Spinal cord (tissue), 9 donors: ENCODE measurements at regions not wholly inside any gene's neighbourhood (a gene's known extent, or its start where the extent isn't known, plus 50 kb on each side); places are given as distances from the start of the nearest gene placed in this dataset.
"Not testable (repeated sequence)": the region's sequence is repeated elsewhere in the genome, so short reads cannot be mapped to it uniquely, and the experiment has no call there.

ENCODE experiments used
- DNase-seq, 6 donors: peaks; one replicate each; pipeline versions ENCODE4 v3.0.0 to v3.0.0-alpha.2; 2013 to 2015; ENCODE audit warnings: low spot score in 6 of 6, low read depth in 4 of 6
- H3K27ac ChIP-seq: one replicate; pipeline ENCODE4 v1.5.1; 2013; ENCODE audit warnings: low read depth, low read length, control low read depth
- H3K27me3 ChIP-seq: one replicate; pipeline ENCODE4 v1.6.1; 2013; ENCODE audit warnings: low read length; ENCODE audit not compliant: control insufficient read depth, insufficient read depth
- H3K36me3 ChIP-seq: one replicate; pipeline ENCODE4 v1.6.1; 2013; ENCODE audit warnings: low read length; ENCODE audit not compliant: control insufficient read depth, insufficient read depth
- H3K4me1 ChIP-seq: one replicate; pipeline ENCODE4 v1.6.1; 2013; ENCODE audit warnings: low read length; ENCODE audit not compliant: control insufficient read depth, insufficient read depth
- H3K4me3 ChIP-seq: one replicate; pipeline ENCODE4 v1.5.1; 2013; ENCODE audit warnings: low read depth, low read length, control low read depth
- H3K9me3 ChIP-seq: one replicate; pipeline ENCODE4 v1.6.1; 2013; ENCODE audit warnings: low read length; ENCODE audit not compliant: control insufficient read depth, insufficient read depth
- WGBS: methylation state at CpG from one replicate; pipeline ENCODE4 v1.1.5; 2013; ENCODE audit warnings: missing lambda C conversion rate; ENCODE audit not compliant: insufficient coverage; 5-methylcytosine and 5-hydroxymethylcytosine counted together
- donor health status: healthy.

DNA sequence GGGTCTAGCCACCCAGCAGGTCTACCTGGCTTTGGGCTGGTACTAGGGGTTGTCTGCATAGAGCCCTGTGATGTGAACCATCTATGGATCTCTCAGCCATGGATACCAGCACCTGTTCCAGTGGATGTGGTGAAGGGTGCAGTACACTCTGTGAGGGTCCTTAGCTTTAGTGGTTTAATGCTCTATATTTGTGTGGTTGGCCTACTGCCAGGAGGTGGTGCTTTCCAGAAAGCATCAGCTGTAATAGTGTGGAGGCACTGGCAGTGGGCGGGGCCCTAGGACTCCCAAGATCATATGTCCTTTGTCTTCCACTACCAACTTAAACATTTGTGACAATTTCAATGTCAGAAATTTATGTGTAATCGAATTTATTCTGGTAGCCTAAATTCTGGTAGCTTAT, 1065.1 kb downstream of the RPIA start:
- H3K4me1 ChIP-seq, H3K9me3 ChIP-seq, H3K27ac ChIP-seq, H3K4me3 ChIP-seq, H3K27me3 ChIP-seq, DNase-seq, H3K36me3 ChIP-seq: not testable (repeated sequence)
- WGBS, result no CpG with 5 or more reads among the region's 2 CpGs

DNA sequence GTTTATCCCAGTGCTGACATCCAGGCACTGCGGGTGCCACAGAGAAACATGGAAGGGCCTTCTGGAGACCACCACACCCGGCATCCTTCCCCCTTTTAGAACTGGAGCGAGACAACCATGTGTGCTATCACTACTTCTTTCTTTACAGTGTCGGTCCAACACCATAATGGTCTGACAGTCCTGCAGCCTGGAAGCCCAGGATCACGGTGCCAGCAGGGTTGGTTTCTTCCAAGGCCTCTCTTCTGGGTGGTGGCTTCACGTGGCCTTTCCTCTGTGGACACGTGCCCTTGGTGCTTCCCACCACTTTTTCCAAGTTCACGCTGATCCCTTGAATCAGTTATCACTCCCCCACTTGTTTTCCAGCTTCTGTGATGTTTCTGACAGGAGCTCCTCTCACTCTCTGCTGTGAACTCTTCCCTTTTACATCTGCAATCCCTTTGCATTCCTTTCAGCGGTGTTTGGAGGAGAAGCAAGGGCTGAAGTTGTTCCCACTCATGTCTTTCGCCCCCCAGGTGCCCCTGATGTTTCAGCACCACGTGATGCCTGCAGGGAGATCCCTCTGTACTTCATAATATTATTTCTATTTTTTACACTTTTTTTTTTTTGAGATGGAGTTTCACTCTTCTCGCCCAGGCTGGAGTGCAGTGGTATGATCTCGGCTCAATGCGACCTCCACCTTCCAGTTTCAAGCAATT, 1067.0 kb downstream of the RPIA start:
- not testable (repeated sequence) for H3K9me3 ChIP-seq, H3K36me3 ChIP-seq, H3K27ac ChIP-seq, H3K27me3 ChIP-seq, H3K4me1 ChIP-seq, DNase-seq, H3K4me3 ChIP-seq
- WGBS, result 58% methylated on average over 9 of the region's 14 CpGs

DNA sequence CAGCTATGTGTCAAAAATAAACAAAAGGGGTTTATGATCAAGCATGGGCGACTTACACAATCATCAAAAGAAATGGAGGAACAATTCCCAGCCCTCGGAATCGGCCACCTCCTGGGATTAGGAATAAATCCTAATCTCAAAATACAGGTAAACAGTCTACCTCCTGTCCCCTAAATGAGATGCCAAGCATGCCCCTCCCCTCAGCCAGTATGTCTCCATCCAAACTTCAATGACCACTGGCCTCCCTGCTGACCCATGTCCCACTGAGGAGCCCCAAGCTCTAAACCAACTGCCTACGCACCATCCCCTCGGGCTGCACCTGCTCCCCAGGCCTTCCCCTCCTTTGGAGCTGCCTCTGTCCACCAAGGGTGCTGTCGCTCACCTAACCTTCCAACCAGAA, 1069.3 kb downstream of the RPIA start:
- not testable (repeated sequence) for H3K4me3 ChIP-seq, H3K27ac ChIP-seq, DNase-seq, H3K27me3 ChIP-seq, H3K9me3 ChIP-seq, H3K36me3 ChIP-seq, H3K4me1 ChIP-seq
- whole genome bisulfite sequencing, result 72% methylated on average over 4 of the region's 6 CpGs

DNA sequence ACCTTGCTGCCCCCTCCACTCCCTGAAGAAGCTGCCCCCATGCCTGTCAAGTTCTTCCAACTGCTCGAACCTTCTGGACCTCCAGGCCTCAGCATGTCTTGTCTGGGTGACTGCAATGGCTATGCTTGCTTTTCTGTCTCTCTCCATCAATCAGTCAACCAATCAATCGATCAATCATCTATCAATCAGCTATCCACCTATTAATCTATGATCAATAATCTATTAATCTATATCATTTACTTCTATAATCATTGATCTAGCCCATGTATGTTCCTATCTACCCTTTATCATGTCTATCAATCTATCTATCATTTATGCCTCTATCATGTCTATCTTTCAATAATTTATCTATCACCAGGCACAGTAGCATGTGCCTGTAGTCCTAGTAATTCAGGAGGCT, 1069.7 kb downstream of the RPIA start:
- not testable (repeated sequence) for H3K36me3 ChIP-seq, DNase-seq, H3K4me3 ChIP-seq, H3K27me3 ChIP-seq, H3K9me3 ChIP-seq, H3K4me1 ChIP-seq, H3K27ac ChIP-seq
- 73% methylated on average over 1 of the region's 2 CpGs for WGBS

DNA sequence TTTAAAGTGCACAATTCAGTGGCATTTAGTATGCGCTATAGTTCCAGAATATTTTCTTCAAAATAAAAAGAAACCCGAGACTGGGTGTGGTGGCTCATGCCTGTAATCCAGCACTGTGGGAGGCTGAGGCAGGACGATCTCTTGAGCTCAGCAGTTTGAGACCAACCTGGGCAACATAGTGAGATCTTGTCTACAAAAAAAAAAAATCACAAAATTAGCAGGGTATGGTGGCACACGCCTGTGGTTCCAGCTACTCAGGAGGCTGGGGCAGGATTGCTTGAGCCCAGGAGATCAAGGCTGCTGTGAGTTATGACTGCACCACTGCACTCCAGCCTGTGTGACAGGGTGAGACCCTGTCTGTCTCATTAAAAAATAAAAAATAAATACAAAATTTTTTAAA, 1070.4 kb downstream of the RPIA start:
- not testable (repeated sequence) for DNase-seq, H3K27me3 ChIP-seq

DNA sequence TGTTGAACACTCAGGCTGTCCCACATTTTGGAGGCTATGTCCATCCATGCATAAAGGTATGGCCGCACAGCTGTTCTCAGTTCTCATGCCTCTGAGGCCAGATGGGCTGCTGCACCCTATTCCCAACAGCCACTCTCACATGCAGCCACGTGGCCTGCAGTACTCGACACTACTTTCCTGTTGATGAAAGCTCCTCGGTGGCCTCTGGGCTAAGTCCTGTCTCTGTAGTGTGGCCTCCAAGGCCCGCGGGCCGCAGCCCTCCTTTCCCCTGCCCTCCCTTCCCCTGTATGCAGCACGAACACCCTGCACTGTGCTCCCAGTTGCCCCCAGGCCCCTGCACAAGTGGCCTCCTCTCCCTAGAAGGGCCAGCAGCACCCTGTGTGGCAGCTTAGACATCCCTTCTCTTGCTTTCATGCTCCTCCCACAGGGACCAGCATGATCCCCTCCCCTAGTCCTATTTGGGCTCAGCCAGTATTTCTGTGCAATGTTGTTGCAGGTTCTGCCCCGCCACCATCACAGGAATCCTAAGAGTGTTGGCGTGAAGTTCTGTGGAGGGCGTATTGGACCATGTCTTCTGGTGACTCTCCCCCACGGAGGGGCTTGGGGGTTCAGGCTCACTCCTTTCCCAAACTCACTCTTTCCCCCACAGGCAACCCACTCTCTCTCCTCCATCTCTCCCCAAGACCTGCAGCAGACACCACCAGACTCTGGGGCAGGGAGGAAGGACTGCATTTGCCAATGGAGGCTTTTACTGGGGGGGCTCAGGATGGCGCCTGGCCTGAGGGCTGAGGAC, 1071.2 kb downstream of the RPIA start:
- not testable (repeated sequence) for H3K4me1 ChIP-seq, H3K27me3 ChIP-seq, H3K9me3 ChIP-seq, H3K36me3 ChIP-seq, H3K4me3 ChIP-seq, DNase-seq, H3K27ac ChIP-seq
- 85% methylated on average over 13 of the region's 13 CpGs for WGBS

More for the DNA sequence above, 1070.4 kb downstream of the RPIA start:
- H3K4me1 ChIP-seq, H3K36me3 ChIP-seq, H3K4me3 ChIP-seq, H3K9me3 ChIP-seq, H3K27ac ChIP-seq: not testable (repeated sequence)
- WGBS, result 84% methylated on average over 4 of the region's 4 CpGs

DNA sequence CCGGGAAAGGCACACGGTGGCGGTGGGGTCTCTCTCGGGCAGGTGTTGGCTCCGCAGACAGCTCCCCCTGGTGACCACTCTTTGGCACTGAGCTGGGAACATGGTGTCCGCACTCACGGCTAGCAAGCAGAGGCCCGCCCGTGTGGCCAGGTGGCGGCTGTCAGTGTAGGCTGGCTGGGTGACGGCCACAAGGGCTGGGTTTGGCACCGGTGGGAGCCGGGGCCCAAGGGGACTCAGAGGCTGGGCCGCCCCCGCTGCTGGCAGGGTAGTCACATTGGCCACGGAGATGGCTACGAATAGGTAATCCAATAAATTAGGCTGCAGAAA, 1071.7 kb downstream of the RPIA start:
- 84% methylated on average over 17 of the region's 17 CpGs for WGBS
- Histone ChIP-seq H3K27me3 (peaks cover 12% of the 10 kb centered on the region), H3K4me1 (peaks cover 5% of the 10 kb centered on the region), H3K4me3 (no peak overlapping the region), H3K9me3 (peaks cover 1% of the 10 kb centered on the region), H3K27ac (no peak overlapping the region), H3K36me3 (no peaks in the 10 kb centered on the region)
- no peak for DNase-seq

DNA sequence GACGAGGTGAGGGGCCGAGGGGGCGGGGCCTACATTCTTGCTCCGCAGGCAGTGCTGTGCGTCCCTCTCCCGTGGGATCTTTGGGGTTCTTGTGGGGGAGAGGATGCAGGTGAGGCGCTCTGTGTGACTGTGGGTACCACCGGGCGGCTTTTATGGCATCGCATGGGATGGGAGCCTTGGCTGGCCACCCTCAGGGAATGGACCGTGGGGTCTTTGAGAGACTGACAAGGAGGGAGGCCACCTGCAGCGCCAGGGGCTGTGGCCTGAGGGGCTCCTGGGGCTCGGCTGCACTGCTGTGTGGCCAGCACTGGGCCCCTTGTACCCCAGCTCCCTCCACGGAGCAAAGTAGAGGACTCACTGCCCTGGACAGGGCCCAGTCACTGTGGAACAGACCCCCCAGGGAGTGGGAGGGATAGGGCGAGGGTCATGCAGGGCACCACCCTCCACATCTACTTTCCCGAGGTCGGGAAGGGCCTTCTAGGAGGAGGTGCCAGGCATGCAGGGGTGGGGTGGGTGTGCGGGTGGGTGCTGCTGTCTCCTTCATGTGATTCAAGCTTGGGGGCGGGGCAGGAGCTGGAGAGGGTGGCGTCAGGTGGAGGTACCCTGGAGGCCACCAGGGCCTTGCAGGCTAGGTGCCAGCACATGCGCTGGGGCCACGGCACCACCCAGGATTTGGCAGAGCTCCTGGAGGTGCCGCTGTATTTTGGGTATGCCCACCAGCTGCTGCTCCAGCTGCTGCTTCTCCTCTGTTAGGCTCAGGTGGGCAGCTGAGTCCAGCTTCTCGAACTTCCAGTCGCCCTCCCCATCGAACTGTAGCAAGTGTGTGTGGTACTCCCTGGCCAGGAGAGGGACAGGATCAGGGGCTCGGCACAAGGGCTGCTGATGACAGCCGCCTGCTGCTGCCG, 1072.4 kb downstream of the RPIA start:
- peaks cover 5% of the 10 kb centered on the region for H3K4me1 ChIP-seq

DNA sequence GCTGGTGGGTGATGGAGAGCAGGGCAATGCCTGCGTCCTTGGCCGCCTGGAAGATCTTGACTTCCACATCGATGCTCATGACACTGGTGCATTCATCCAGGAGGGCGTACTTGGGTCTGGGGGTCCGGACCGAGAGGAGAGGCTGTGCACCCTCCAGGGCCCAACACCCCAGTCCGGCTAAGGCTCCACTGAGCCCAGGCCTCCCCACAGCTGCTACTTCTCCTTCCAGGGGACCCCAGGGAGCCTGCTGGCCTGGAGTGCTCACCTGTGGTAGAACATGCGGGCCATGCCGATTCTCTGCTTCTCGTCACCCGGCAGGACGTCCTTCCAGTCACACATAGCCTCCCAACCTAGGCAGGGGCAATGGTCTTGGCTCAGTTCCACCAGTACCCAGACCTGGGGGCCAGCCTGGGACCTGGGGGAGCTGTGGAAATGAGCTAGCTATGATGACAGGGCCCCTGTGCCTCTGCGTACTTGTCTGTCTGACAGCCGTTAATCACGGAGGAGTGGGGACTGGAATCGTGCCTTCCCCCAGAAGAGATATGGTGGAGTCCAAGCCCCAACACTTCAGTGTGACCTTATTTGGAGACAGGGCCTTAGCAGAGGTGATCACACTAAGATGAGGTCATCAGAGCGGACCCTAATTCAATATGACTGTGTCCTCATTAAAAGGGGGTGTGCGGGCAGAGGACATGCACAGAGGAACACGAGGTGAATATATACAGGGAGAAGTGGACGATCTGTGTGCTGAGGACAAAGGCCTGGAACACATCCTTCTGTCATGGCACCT, 1073.3 kb downstream of the RPIA start:
- DNase-seq, result not testable (repeated sequence)
- WGBS, result 89% methylated on average over 20 of the region's 20 CpGs

More for the DNA sequence above, 1072.4 kb downstream of the RPIA start:
- Histone ChIP-seq H3K27me3 (peaks cover 12% of the 10 kb centered on the region), H3K27ac (no peak overlapping the region), H3K4me3 (no peak overlapping the region), H3K36me3 (no peaks in the 10 kb centered on the region), H3K9me3 (peaks cover 1% of the 10 kb centered on the region)
- WGBS, result 84% methylated on average over 28 of the region's 29 CpGs
- DNase-seq, result no peak

More for the DNA sequence above, 1073.3 kb downstream of the RPIA start:
- H3K36me3 ChIP-seq, H3K9me3 ChIP-seq, H3K4me3 ChIP-seq, H3K4me1 ChIP-seq, H3K27ac ChIP-seq: not testable (repeated sequence)
- H3K27me3 ChIP-seq, result peaks cover 12% of the 10 kb centered on the region
